NOMO-1 treated with DMSO at 0.1 percent for 48 hours (cell line): ENCODE measurements at regions not wholly inside any gene's neighbourhood (a gene's known extent, or its start where the extent isn't known, plus 50 kb on each side); places are given as distances from the start of the nearest gene placed in this dataset.

Experiments used
- DNase-seq: peaks from one replicate; lab custom pipeline; 2025; ENCODE audit not compliant: unreplicated experiment; lab: John Stamatoyannopoulos, UW

DNA sequence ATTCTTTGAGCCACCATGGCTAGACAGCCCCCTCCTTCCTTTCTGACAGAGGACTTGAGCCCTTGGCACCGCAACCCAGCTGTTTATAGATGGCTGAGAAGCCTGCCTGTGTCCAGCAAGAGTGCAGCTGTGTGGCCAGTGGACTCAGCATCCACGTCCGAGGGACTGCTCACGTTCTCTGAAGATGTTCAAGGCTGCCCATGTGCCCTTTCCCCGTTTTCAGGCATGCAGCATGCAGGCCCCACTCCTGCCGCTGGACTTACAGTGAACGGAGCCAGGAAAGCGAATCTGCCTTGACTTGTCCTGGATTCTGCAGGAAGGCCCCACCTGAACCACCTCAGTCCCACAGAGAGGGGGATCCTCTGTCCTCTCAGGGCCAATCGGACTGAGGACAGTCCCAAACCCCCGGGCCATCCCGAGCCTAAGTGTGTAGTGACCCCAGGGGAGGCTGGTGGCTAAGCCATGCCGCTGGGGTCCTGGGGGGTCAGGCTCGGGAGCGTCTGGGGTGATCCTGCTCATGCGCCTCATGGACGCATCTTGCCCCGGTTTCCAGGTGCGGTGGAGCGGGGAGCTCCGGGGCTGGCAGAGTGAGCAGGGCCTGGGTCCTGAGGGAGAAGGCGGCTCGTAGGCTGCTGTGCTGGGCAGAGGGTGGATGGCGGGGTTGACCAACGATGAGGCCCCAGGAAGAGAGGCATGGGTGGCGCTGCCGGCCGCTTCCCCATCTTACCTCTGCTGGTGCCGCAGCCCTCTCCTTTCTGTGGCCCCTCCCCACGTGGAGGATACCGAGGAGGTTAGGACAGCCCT is 170.7 kb downstream of the CTTN start:
- no peak for DNase-seq

GRCh38 chr11:70569618-70569890 is 171.2 kb downstream of the CTTN start:
- DNase-seq = no peak

DNA sequence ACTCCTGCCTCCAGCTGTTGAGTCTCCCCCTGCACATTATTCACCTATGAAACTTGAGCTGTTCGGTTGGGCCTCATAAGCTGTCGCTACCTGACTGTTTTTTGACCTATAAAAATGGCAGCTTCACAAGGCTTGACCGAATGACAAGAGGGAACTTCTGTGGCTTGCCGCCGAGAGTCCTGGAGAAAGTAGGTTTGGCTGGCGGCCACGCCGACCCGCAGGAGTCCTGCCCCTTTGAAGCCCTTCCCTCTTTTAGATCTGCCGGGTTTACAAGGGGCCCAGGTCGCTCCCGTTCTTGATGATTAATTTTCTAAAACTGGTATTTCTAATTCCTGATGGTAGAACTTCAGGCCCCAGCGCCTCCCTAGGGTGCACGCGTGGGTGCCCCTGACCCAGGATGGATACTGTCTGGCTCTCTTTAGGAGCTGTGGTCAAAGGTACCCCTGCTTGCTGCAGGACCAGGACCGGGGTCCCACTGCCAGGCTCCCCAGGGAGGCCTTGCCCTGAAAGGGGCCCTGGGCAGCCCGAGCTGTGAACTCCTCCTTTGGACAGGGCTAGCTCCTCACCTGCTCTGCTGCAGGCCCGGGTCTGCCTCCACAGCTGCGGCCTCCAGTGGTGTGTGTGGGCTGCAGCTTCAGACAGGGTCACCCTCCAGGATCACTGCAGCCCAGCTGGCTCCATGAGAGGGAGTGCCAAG is 171.8 kb downstream of the CTTN start:
- no peak for DNase-seq

GRCh38 chr11:70570693-70571395 is 172.5 kb downstream of the CTTN start:
- DNase-seq = no peak

DNA sequence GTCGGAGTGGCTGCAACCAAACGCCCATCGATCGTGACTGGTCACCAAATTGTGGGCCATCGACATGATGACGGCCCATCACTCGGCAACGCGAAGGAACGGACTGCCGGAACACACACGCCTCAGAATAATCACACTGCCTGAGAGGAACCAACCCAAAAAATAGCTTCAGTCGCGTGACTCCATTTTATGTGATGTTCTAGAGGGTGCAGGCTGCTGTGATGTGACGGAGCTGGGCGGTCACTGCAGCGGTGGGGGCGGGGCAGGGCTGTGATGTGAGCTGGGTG is 174.6 kb downstream of the CTTN start:
- DNase-seq = no peak

DNA sequence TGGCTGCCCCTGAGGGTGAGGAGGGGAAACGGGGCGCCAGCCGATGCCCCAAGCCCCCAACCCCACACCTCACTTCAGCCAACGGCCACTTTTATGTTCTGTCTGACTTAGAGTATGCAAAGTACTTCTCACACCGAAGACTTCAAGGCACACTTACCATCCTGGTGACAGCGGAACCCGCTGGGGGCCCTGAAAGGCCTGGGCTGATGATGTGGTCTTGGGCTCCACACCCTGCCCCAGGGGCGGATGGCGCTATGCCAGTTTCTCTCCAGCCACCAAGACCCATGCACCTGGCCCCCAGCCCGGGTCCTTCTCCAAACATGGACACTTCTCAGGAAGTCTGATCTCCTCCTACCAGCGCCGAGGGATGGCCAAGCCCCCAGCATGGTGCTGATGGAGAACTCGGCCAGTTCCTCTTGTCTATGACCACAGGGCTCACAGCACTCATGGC is 175.4 kb downstream of the CTTN start:
- DNase-seq = no peak

DNA sequence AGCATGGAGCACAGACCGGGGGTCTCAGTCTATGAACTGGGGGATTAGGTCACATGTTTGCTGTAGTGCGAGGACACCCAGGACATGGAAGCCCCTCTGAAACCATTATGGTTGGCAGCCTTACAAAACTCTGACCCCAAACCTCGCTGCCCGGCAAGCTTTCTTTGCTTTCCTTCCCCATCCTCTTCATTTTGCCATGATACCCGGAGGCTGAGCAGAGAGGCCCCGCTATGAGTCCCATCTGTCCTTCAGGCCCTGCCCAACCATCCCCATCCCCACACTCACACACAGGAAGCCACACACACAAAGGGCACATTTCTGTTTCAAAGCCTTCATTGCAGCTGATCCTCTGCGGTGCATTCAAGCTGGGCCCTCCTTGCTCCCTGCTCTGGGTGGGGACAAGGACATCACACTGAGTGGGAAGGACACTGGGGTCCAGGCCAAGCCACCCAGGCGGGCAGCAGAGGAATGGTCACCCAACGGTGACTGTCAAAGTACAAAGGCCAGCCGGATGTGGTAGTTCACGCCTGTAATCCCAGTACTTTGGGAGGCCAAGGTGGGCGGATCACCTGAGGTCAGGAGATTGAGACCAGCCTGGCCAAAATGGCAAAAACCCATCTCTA is 176.5 kb downstream of the CTTN start:
- DNase-seq = no peak

DNA sequence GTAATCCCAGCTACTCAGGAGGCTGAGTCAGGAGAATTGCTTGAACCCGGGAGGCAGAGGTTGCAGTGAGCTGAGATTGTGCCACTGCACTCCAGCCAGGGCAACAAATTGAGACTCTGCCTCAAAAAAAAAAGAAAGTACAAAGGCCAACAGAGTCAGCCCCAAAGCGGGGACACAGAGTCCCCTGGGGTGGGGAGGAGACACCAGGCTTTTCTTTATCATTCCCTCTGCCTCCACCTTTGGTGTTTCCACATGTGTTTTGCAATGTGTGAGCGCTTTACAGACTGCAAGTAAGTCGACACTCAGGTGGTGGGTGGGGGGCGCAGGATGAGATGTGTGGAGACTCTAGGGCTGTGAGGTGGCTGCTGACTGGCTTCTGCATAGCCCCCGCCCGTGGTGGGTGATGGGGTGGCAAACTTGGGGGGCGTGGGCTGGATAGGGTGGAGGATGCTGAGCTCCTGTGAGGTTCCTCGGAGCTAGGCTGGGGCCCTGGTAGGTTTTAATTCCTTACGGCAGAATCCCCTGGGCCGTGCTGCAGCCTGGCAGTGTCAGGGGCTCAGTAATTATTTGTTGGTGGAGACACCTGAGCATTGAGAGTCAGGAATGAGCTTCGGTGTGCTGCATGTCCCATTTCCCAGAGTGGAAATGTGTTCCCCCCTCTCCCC is 177.2 kb downstream of the CTTN start:
- no peak for DNase-seq

DNA sequence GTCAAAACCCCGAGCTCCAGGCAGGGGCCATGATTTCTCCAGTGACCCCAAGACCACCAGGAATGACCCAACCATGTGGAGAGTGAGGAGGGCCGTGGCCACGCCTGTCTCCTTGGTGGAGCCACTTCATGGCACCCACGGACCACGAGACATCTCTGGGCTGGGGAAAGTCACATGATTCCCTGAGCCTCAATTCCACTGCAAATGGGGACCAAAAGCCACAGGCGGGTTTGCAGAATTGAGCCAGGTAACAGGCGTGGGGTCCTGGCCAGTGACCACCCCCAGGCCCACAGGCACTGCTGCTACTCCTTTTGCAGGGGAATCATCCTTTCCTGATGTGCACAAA is 178.9 kb downstream of the CTTN start:
- no peak for DNase-seq

- no peak for DNase-seq
Measured at GRCh38 chr11:70577948-70578347, 179.6 kb downstream of the CTTN start.

- no peak for DNase-seq
Measured at GRCh38 chr11:70578371-70578770, 180.0 kb downstream of the CTTN start.

GRCh38 chr11:70578831-70579230 is 180.5 kb downstream of the CTTN start:
- no peak for DNase-seq

GRCh38 chr11:70579316-70579955 is 181.1 kb downstream of the CTTN start:
- no peak for DNase-seq

DNA sequence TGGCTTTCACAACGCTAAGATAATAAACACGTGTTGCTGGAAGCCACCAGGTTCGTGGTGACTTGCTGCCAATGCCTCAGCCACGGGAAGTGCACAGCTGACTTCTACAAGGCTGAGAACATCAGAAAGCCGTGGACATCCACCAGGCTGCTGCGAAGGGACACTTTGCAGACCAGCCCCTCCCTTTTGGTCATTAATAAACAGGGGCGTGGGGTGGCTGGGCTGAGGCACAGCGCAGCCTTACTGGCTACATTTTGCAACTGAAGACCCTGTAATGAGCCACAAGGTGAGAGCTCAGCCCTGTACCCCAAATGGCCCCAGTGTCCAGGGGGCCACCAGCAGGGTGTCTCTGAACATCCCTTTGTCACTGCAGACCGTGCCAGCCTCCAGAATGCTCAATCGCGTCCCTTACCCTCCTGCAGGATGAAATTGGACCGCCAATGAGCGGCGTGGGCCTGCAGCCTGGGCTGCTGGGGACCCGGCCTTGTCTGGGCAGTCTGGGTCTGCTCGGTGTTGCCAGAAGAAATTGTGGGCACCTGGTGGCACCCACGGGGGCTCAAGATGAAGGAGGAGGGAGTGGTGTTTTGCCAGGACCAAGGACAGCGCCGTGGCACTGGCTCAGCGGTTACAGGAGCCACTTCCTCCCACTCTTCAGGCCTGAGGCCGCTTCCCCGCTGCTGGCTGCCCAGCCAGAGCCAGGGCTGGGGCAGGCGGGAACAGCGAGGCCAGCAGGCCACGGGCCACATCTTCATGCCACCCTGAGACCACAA is 181.9 kb downstream of the CTTN start:
- peak; percentile 27 for DNase-seq

- DNase-seq = no peak
Measured at GRCh38 chr11:70581991-70582885, 183.9 kb downstream of the CTTN start.

- DNase-seq = no peak
Measured at GRCh38 chr11:70582886-70583641, 184.7 kb downstream of the CTTN start.

- no peak for DNase-seq
Measured at GRCh38 chr11:70583781-70584218, 185.5 kb downstream of the CTTN start.

DNA sequence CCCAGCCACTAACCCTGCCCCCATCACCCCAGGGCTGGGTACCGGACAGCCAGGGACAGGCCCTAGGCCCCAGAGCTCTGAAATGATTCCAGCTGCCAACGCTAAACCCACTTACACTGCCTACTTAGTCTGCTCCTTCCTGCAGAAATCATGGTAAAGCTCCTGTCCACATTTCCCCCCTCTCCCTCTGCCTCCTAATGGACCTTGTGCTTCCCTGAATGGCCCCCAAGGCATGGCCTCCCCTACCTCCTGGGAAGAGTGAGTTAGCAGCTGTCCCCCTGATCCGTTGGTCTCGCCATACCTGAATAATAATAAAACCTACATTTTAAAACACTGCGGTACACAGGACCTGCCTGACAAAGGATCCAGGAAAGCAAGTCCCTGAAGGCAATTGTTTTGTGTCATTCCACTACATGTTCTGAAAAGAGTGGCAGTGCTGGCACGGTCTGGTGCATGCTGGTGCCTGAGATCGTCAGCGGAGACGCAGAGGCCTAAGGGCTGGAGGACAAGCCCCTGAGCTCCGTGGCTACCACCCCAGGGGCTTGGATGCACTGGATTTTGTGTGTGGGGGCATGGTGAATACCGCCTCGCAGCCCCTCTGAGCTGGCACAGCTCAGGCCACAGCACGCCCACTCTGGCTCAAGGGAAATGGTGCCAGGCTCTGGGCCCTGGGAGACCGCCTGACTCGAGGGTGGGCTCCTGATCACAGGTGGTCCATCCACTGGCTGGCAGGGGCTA is 186.3 kb downstream of the CTTN start:
- no peak for DNase-seq
